ENCODE measurements at regions not wholly inside any gene's neighbourhood (a gene's known extent, or its start where the extent isn't known, plus 50 kb on each side); places are given as distances from the start of the nearest gene placed in this dataset.
"Not testable (repeated sequence)": the region's sequence is repeated elsewhere in the genome, so short reads cannot be mapped to it uniquely, and the experiment has no call there.

DNA sequence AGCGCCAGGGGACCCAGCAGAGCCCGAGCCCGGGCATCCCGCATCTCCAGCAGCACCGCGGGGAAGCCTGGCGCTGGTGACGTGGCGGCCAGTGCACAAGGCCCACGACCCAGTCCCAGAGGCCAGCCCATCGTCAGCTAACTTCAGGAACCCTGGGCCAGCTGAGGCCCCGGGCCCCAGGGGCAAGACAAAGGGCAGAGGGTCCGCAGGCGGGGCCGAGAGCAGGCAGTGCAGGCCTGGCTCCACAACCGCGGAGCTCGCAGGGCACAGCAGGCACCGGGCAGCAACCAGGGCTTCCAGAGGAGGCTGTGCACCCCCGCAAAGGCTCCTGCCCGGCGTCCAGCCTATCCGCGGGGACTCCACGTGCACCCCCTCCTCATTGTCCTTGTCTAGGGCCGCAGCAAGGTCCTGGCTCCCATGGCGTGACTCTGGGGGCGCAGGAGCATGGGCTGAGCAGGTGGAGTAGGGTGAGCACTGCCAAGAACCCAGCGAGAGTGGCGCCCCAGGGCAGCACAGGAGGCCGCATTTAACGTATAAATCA, 352.5 kb downstream of the KCNJ18 start:
- not testable (repeated sequence) for DNase-seq

DNA sequence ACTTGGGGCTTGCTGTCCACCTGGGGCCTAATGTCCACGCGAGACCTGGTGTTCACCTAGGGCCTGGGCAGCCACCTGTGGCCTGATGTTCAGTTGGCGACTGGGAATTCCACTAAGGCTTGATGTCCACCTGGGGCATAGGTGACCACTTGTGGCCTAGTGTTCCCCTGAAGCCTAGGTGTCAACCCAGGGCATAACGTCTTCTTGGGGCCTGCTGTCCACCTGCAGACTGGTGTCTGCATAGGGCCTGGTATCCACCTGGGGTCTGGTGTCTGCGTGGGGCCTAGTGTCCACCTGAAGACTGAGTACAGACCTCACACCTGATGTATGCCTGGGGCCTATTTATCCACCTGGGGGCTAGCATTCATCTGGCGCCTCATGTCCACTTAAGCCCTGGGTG, 355.2 kb downstream of the KCNJ18 start:
- not testable (repeated sequence) for DNase-seq

GRCh38 chr17:22048226-22048625, 355.9 kb downstream of the KCNJ18 start:
- not testable (repeated sequence) for DNase-seq

- DNase-seq, result not testable (repeated sequence)
Observed at GRCh38 chr17:22050766-22051165, 358.4 kb downstream of the KCNJ18 start.

GRCh38 chr17:22052715-22053114, 360.4 kb downstream of the KCNJ18 start:
- not testable (repeated sequence) for DNase-seq

- DNase-seq, result not testable (repeated sequence)
Observed at GRCh38 chr17:22056566-22056965, 364.2 kb downstream of the KCNJ18 start.

DNA sequence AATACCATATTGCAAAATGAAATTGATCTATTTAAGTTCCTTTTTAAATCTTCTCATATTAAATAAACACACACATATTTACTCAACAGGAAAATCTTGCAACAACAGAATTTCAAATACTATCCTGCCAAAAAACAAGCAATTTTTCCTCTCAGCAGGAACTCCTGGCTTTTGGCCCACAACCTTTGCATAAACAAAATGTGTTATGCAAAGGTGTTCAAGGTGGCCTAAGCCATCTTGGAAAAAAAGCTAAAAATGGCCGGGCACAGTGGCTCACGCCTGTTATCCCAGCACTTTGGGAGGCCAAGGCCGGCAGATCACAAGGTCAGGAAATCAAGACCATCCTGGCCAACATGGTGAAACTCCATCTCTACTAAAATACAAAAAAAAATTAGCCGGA, 383.6 kb downstream of the KCNJ18 start:
- DNase-seq, result not testable (repeated sequence)

DNA sequence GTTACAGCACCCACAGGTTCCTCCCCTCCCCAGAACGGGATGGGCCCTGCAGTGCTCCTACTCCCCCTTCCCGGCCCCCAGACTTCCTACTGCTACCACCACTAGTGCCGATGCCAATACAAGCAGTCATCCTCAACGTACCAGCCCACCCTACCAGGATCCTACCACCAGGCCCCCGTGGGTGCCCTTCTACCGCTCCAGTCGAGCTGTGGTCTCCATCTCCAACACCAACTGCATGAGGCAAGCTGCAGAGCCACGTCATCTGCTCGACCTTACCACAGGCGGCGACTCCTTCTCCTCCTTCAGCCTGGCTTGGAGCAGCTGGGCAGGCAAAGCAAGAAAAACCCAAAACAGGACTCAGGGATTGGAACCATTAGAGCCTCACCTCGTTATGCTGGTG, 396.3 kb downstream of the KCNJ18 start:
- DNase-seq, result not testable (repeated sequence)

DNA sequence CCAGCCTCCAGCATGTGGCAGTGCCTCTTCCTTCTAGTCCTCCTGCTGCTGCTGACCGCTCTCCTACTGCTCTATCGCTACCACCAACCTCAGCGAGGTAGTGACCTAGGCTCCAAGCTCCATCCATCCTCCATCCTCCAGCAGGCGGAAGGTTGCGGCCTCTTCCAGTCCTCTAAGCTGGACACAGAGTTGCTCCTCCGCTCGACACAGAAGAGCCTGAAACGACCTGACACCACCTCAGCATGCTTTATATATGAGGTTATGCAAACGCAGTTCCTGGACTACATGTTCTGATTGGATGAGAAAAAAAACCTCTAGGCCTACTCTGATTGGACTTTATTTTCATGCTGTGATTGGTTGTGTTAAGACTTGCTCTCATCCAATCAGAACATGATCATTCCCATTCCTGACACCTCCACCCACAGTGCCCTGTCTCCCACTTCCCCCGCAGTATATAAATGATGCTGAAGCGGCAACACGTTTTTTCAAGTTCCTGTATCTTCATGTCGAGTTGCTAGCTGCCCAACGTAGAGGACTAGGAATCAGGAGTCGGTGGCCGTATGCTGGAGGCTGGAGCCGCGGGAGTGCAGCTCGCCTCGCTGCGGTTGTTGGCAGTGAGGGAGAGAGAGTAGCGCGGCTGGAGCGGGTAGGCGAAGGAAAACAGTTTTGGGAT, 398.1 kb downstream of the KCNJ18 start:
- no peak for DNase-seq

- not testable (repeated sequence) for DNase-seq
Observed at GRCh38 chr17:22091041-22091679, 398.8 kb downstream of the KCNJ18 start.

DNA sequence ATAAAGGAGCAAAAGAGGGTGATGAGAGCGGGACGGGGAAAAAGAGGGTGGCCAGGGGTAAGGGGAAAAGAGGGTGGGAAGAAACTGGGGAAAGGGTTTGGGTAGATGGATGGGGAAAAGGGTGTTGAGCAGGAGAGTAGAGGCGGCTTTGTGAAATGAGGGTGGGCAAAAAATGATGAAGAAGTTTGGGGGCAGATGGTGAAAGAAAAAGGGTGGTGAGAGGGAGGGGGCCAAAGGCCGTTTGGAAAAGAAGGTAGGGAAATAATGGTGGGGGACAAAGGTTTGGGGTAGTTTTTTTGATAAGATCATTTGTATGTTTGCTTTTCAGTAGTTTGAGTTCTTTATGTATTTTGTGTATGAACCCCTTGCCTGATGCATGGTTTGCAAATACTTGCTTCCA, 399.5 kb downstream of the KCNJ18 start:
- DNase-seq, result not testable (repeated sequence)

GRCh38 chr17:22095414-22095813, 403.1 kb downstream of the KCNJ18 start:
- DNase-seq, result not testable (repeated sequence)

DNA sequence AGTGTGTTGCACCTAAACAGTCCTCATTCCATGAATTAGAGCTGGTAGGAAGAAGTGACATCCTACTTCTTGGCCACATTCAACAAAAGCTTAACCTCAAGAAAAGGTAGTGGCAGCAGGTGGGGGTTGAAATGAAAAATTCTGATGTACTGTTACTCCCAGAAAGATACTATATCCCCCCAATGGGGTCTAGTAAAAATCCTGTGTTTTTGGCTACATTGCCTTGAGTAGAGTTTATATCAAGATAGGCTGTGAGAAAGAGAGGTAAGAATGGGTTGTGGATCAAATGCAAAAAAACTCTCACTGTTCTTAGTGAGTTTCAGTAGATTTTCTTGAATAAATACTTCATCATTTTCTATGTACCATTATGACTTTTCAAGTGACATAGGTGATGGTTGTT, 407.3 kb downstream of the KCNJ18 start:
- not testable (repeated sequence) for DNase-seq

DNA sequence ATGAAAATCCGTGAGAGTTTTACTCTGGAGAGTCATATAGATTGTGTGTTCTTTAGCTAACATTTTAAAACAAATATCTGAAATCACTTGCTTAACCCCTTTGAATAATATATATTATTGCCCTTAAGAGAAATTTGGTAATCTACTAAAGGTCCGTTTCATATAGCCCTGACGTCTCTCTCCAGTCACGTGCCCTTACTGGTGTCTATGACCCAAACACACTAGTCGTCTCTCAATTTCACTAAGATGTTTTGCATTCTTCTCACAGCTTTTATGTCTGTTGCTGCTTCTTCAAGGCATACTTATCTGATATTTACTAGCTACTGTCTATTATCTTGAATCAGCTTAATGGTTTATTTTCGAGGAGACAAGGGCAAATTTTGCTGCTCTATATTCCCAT, 409.9 kb downstream of the KCNJ18 start:
- no peak for DNase-seq

DNA sequence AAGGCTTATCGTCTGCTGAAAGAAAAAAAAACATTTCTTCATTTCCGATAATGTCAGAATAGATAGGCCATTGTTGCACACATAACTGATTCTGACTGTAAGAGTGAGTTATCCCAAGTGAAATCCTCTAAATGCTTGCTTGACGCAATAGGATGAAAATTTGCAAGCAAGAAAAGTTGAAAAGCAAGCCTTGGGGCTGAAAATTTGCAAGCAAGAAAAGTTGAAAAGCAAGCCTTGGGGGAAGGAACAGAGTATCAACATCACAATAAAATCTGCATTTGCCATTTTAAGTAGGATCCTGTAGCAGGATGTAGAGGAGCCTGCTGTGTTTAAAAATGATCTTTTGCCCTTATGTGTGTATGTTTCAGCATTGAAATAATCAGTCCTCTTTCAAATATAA, 424.4 kb downstream of the KCNJ18 start:
- not testable (repeated sequence) for DNase-seq

- not testable (repeated sequence) for DNase-seq
Observed at GRCh38 chr17:22117401-22117800, 425.1 kb downstream of the KCNJ18 start.

DNA sequence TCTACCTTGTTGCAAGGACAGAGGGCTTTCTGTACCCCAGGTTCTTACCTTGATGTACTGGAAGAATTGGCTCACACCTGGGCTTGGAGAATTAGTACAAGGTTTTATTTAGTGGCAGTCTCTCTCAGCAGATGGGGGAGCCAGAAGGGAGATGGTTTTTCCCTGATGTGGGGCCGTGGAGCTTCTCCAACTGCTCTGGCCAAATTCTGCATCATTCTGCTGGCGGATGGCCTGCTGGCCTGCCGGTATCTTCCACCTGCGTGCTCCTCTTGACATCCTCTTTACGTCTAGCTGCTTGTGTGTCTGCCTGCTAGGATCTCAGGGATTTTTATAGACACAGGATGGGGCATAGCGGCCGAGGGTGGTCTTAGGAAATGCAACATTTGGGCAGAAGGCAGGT, 426.7 kb downstream of the KCNJ18 start:
- not testable (repeated sequence) for DNase-seq

DNA sequence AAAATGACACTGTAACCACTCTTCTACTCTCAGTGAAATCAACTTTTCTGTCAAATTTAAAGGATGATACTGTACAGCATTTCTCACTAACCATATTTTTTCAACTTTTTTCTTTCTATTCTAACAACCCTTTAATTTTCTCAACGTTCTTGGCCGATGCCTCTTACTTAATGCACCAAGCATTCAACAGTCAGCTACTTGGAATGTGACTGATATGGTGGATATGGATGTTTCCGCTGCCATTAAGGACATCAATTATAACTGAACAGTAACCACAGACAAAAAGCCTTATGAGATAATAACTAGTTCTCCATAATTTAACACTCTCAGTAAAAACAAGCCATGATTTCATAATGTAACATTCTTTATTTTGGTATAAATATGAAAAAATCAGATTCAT, 427.4 kb downstream of the KCNJ18 start:
- not testable (repeated sequence) for DNase-seq

GRCh38 chr17:22123536-22124281, 431.4 kb downstream of the KCNJ18 start:
- no peak for DNase-seq

DNA sequence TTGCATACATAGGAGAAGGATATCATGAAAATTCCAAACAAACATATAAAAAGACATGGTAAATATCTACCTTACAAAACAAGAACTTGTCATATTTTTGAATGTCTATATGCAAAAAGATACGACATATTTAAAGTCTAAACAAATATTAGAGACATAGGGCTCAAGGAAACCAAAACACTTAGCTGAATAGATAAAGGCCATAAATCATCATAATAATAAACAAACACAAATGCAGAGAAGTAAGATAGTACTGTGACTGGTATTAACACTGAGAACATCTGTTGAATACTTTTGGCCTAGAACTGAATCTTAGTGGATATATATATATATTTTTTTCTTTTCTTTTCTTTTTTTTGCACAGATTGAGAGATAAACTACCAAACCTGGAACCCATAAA, 435.8 kb downstream of the KCNJ18 start:
- DNase-seq, result no peak

DNA sequence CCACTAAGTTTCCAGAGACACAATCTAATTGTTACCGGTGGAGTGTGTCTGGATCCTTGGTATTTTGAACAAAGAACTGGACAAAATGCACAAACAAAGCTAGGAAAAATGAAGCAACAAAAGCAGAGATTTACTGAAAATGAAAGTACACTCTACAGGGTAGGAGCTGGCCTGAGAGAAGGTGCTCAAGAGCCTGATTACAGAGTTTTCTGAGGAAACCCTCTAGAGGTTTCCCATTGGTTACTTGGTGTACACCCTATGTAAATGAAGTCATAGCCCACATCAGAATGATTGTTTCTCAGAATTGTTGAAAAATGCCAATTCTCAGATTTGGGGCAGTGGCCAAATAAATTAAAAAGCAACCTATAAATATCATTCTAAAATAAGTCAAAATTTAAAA, 436.4 kb downstream of the KCNJ18 start:
- DNase-seq, result no peak

DNA sequence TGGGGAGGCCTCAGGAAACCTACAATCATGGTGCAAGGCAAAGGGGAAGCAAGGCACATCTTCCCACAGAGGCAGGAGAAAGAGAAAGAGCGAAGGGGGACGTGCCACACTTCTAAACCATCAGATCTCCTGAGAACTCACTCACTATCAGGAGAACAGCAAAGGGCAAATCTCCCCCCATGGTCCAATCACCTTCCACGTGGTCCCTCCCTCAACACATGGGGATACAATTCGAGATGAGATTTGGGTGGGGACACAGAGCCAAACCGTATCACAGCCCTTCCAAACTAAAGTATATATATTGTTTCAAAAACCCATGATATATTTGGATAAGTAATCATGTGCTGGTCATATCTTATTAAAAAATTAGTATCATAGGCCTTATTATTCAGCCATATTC, 437.6 kb downstream of the KCNJ18 start:
- not testable (repeated sequence) for DNase-seq

All from amygdala (tissue), 56 donors.